A673 (cell line): ENCODE measurements at regions not wholly inside any gene's neighbourhood (a gene's known extent, or its start where the extent isn't known, plus 50 kb on each side); places are given as distances from the start of the nearest gene placed in this dataset.

Source experiments
- BruUV-seq: library from RNA; stranded (reverse); fragments of 400-500 nt; replicated peaks from 2 replicates; lab custom pipeline; 2021; lab: Mats Ljungman, UMichigan
- CTCF ChIA-PET: fragments of 300-600 bp; sonication (Branson Sonifier 250); formaldehyde crosslinking; loops from one replicate; lab custom pipeline; 2022; ENCODE audit warnings: antibody characterized with exemption; lab: Charles Lee
- POLR2A ChIA-PET: fragments of 300-600 bp; sonication (Branson Sonifier 250); formaldehyde crosslinking; loops from one replicate; lab custom pipeline; 2022; ENCODE audit warnings: antibody characterized with exemption; ENCODE audit not compliant: low non-redundant PET; lab: Charles Lee
- DNase-seq: peaks from one replicate; pipeline ENCODE4 v3.0.0-alpha.2; 2015; ENCODE audit warnings: low spot score
- H3K27ac ChIP-seq: fragments of 200-600 bp; sonication (generic); 2 replicates; pipeline ENCODE4 v1.5.1; 2016; ENCODE audit warnings: mixed run types, low read depth, mild to moderate bottlenecking, mixed read lengths, antibody characterized with exemption, low read length; ENCODE audit not compliant: poor library complexity, severe bottlenecking
- H3K27me3 ChIP-seq: fragments of 200-600 bp; sonication (generic); replicated peaks from 2 replicates; pipeline ENCODE4 v1.6.1; 2017; ENCODE audit warnings: mixed run types, low read depth, mild to moderate bottlenecking, mixed read lengths, antibody characterized with exemption, low read length; ENCODE audit not compliant: insufficient read depth, poor library complexity
- H3K36me3 ChIP-seq: fragments of 200-600 bp; sonication (generic); 2 replicates; pipeline ENCODE4 v1.6.1; 2016; ENCODE audit warnings: mixed run types, mild to moderate bottlenecking, mixed read lengths, antibody characterized with exemption, low read length; ENCODE audit not compliant: insufficient read depth, poor library complexity, severe bottlenecking
- H3K4me1 ChIP-seq: fragments of 200-600 bp; sonication (generic); 2 replicates; pipeline ENCODE4 v1.6.1; 2017; ENCODE audit warnings: mixed run types, mild to moderate bottlenecking, mixed read lengths, antibody characterized with exemption, low read length; ENCODE audit not compliant: insufficient read depth, poor library complexity, severe bottlenecking
- H3K4me3 ChIP-seq: fragments of 200-600 bp; sonication (generic); 2 replicates; pipeline ENCODE4 v1.5.1; 2016; ENCODE audit warnings: low read depth, mixed run types, mild to moderate bottlenecking, mixed read lengths, low read length; ENCODE audit not compliant: poor library complexity, severe bottlenecking
- H3K9me3 ChIP-seq: fragments of 200-600 bp; sonication (generic); 2 replicates; pipeline ENCODE4 v1.6.1; 2016; ENCODE audit warnings: mixed run types, low read depth, mild to moderate bottlenecking, mixed read lengths, antibody characterized with exemption, low read length; ENCODE audit not compliant: poor library complexity, severe bottlenecking
- CTCF ChIP-seq: fragments of 300-800, 200-600 bp; sonication (generic); conservative IDR thresholded peaks from 2 replicates; pipeline ENCODE4 v1.5.1; 2017; ENCODE audit warnings: low read depth, mild to moderate bottlenecking, antibody characterized with exemption, low read length, moderate library complexity, mixed read lengths
- EZH2 ChIP-seq: fragments of 200-600 bp; sonication (generic); IDR thresholded peaks from 2 replicates; pipeline ENCODE4 v1.6.1; 2017; ENCODE audit warnings: borderline replicate concordance, low read depth, mild to moderate bottlenecking, mixed read lengths, antibody characterized with exemption, low read length; ENCODE audit not compliant: poor library complexity, severe bottlenecking
- intact Hi-C: fragments of 100-400 bp; cut with micrococcal nuclease; formaldehyde crosslinking; loops from one replicate; pipeline ENCODE4 v1.10.0; 2022; ENCODE audit not compliant: unreplicated experiment

GRCh38 chr18:67935638-67936037 is 419.1 kb upstream of the DSEL start:
- CTCF ChIA-PET = no interaction called here
- Histone ChIP-seq H3K27ac (no peak overlapping the region), H3K4me3 (no peak overlapping the region), H3K36me3 (no peaks in the 10 kb centered on the region), H3K27me3 (no peaks in the 10 kb centered on the region), H3K4me1 (no peaks in the 10 kb centered on the region), H3K9me3 (no peaks in the 10 kb centered on the region)
- TF ChIP-seq CTCF (no peak), EZH2 (no peak)
- POLR2A ChIA-PET = no interaction called here
- no peak for DNase-seq
- no TSS peak for BruUV-seq
- intact Hi-C loops = no loop called here

- H3K27ac ChIP-seq = no peak overlapping the region
- intact Hi-C loops = loop anchor here (5.0 kb wide), 1 partner anchor 51 kb away; no protein-coding TSS in a partner anchor
- H3K9me3 ChIP-seq = no peaks in the 10 kb centered on the region
- no peak for TF ChIP-seq CTCF
- no peak for TF ChIP-seq EZH2
- BruUV-seq = no TSS peak
- H3K4me1 ChIP-seq = no peaks in the 10 kb centered on the region
- ChIA-PET CTCF (no interaction called here), POLR2A (no interaction called here)
- no peak for DNase-seq
- H3K36me3 ChIP-seq = no peaks in the 10 kb centered on the region
- H3K4me3 ChIP-seq = no peak overlapping the region
- H3K27me3 ChIP-seq = no peaks in the 10 kb centered on the region
These were observed 416.8 kb upstream of the DSEL start for GRCh38 chr18:67933271-67933670.

- Histone ChIP-seq H3K9me3 (no peaks in the 10 kb centered on the region), H3K27me3 (no peaks in the 10 kb centered on the region), H3K4me1 (no peaks in the 10 kb centered on the region), H3K27ac (no peak overlapping the region), H3K36me3 (no peaks in the 10 kb centered on the region), H3K4me3 (no peak overlapping the region)
- BruUV-seq = no TSS peak
- TF ChIP-seq CTCF (no peak), EZH2 (no peak)
- POLR2A ChIA-PET = no interaction called here
- DNase-seq = no peak
- CTCF ChIA-PET = no interaction called here
- intact Hi-C loops = loop anchor here (5.0 kb wide), 1 partner anchor 50 kb away; no protein-coding TSS in a partner anchor
These were observed 415.8 kb upstream of the DSEL start for GRCh38 chr18:67932271-67932670.
